ENCODE measurements at regions not wholly inside any gene's neighbourhood (a gene's known extent, or its start where the extent isn't known, plus 50 kb on each side); places are given as distances from the start of the nearest gene placed in this dataset.

DNA sequence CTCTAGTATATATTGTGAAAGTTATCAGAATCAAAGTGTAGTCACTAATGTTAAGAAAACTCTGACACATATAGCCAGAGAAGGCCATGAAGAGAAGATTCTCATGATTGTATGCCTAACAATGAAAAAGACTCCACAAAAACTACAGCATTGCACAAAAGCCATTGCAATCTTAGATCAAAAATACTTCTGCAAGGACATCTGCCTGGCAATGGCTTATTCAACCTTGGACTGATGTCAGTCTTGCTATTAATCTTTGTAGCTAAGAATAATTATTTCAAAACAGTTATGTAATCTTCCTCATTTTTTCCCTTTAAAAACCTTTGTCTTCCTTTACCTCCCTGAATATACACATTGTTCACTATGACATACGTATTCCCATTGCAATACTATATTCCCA lies 55.3 kb upstream of the SLC36A4 start:
- no peak overlapping the region for H3K9ac ChIP-seq (ENCODE audit: insufficient read depth, low read length, poor library complexity, severe bottlenecking)
- peaks cover 0 to 4% (median 3%) of the 10 kb centered on the region in 3 donors for H3K27me3 Mint-ChIP-seq (ENCODE audit: low read depth in 3 of 3)
- H3K36me3 Mint-ChIP-seq = no peaks in the 10 kb centered on the region
- no peaks in the 10 kb centered on the region for H3K4me1 ChIP-seq (ENCODE audit: control insufficient read depth in 1 of 2, insufficient read depth in 2 of 2, low read length in 2 of 2)
- no peaks in the 10 kb centered on the region for H3K36me3 ChIP-seq (replicated peaks in 1 of 2; ENCODE audit: control insufficient read depth in 1 of 2, insufficient read depth in 2 of 2, low read length in 2 of 2)
- DNase-seq = no peak
- no peak overlapping the region for H3K4me3 Mint-ChIP-seq
- WGBS (ENCODE audit: insufficient coverage) = no CpG with 5 or more reads among the region's 1 CpG
- no peak overlapping the region for H3K4me2 ChIP-seq (replicated peaks; ENCODE audit: extremely low read depth, low read length, poor library complexity, severe bottlenecking)
- no peaks in the 10 kb centered on the region for H3K27me3 ChIP-seq (ENCODE audit: control insufficient read depth in 2 of 2, insufficient read depth in 2 of 2, low read length in 2 of 2)
- H3K27ac ChIP-seq (ENCODE audit: low read depth in 1 of 2, low read length in 2 of 2) = no peak overlapping the region
- H3K27ac Mint-ChIP-seq = no peak overlapping the region
- no peaks in the 10 kb centered on the region for H3K79me2 ChIP-seq (ENCODE audit: insufficient read depth, low read length)
- intact Hi-C loops (cut with micrococcal nuclease) = no loop called here
- no peaks in the 10 kb centered on the region for H3K4me1 Mint-ChIP-seq
- H4K20me1 ChIP-seq (ENCODE audit: insufficient read depth, low read length) = no peaks in the 10 kb centered on the region
- no peak overlapping the region for H2AFZ ChIP-seq (ENCODE audit: insufficient read depth, low read depth, low read length, poor library complexity, severe bottlenecking)
- H3K4me3 ChIP-seq (replicated peaks in 1 of 3; ENCODE audit: low read depth in 2 of 3, low read length in 3 of 3) = no peak overlapping the region
- TF ChIP-seq, protein P1, sequence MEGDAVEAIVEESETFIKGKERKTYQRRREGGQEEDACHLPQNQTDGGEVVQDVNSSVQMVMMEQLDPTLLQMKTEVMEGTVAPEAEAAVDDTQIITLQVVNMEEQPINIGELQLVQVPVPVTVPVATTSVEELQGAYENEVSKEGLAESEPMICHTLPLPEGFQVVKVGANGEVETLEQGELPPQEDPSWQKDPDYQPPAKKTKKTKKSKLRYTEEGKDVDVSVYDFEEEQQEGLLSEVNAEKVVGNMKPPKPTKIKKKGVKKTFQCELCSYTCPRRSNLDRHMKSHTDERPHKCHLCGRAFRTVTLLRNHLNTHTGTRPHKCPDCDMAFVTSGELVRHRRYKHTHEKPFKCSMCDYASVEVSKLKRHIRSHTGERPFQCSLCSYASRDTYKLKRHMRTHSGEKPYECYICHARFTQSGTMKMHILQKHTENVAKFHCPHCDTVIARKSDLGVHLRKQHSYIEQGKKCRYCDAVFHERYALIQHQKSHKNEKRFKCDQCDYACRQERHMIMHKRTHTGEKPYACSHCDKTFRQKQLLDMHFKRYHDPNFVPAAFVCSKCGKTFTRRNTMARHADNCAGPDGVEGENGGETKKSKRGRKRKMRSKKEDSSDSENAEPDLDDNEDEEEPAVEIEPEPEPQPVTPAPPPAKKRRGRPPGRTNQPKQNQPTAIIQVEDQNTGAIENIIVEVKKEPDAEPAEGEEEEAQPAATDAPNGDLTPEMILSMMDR (IDR thresholded peaks at IDR 0.05) = no peak
- peaks cover 0 to 3% (median 2%) of the 10 kb centered on the region in 7 donors for H3K9me3 Mint-ChIP-seq
- no peaks in the 10 kb centered on the region for H3K9me3 ChIP-seq (replicated peaks in 1 of 2; ENCODE audit: control insufficient read depth in 1 of 2, insufficient read depth in 1 of 2, low read length in 2 of 2)

DNA sequence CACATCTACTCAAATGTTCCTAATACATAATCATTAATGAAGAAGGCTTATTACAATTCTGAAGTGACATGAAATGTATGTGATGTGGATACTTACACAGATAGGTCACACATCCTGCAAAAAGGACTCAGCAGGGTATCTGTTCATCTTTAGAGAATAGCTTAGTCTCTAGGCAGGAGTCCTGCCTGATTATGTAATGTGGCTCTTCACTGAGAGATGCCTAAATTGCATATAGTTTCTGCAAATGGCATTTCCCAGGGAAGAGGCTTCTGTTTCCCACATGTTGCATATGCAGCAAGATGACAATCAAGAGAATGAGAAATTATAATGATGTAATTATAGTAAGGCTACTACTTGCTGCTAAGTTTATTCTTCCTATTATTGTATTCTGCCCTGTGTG lies 58.8 kb upstream of the SLC36A4 start:
- Mint-ChIP-seq H3K4me3 (no peak overlapping the region), H3K36me3 (no peaks in the 10 kb centered on the region), H3K9me3 (peaks cover 4 to 20% (median 17%) of the 10 kb centered on the region in 7 donors), H3K4me1 (no peaks in the 10 kb centered on the region), H3K27ac (no peak overlapping the region), H3K27me3 (ENCODE audit: low read depth in 3 of 3) (peaks cover 1 to 3% (median 2%) of the 10 kb centered on the region in 3 donors)
- Histone ChIP-seq H4K20me1 (ENCODE audit: insufficient read depth, low read length) (no peaks in the 10 kb centered on the region), H3K27me3 (ENCODE audit: control insufficient read depth in 2 of 2, insufficient read depth in 2 of 2, low read length in 2 of 2) (no peaks in the 10 kb centered on the region), H3K9me3 (replicated peaks in 1 of 2; ENCODE audit: control insufficient read depth in 1 of 2, insufficient read depth in 1 of 2, low read length in 2 of 2) (peaks cover 10 to 11% of the 10 kb centered on the region in 2 donors), H3K36me3 (replicated peaks in 1 of 2; ENCODE audit: control insufficient read depth in 1 of 2, insufficient read depth in 2 of 2, low read length in 2 of 2) (no peaks in the 10 kb centered on the region), H3K4me3 (replicated peaks in 1 of 3; ENCODE audit: low read depth in 2 of 3, low read length in 3 of 3) (no peak overlapping the region), H3K4me1 (ENCODE audit: control insufficient read depth in 1 of 2, insufficient read depth in 2 of 2, low read length in 2 of 2) (no peaks in the 10 kb centered on the region), H3K27ac (ENCODE audit: low read depth in 1 of 2, low read length in 2 of 2) (no peak overlapping the region), H3K79me2 (ENCODE audit: insufficient read depth, low read length) (no peaks in the 10 kb centered on the region), H2AFZ (ENCODE audit: insufficient read depth, low read depth, low read length, poor library complexity, severe bottlenecking) (no peak overlapping the region), H3K4me2 (replicated peaks; ENCODE audit: extremely low read depth, low read length, poor library complexity, severe bottlenecking) (no peak overlapping the region), H3K9ac (ENCODE audit: insufficient read depth, low read length, poor library complexity, severe bottlenecking) (no peak overlapping the region)
- no peak for DNase-seq
- TF ChIP-seq, protein P1 (IDR thresholded peaks at IDR 0.05) = no peak
- intact Hi-C loops (cut with micrococcal nuclease) = no loop called here

Data from CD14-positive monocyte (primary cell).